Caco-2 (cell line): ENCODE measurements at regions not wholly inside any gene's neighbourhood (a gene's known extent, or its start where the extent isn't known, plus 50 kb on each side); places are given as distances from the start of the nearest gene placed in this dataset.

Experiments
- BruUV-seq: library from RNA; stranded (reverse); fragments of 400-500 nt; replicated peaks from 2 replicates; lab custom pipeline; 2021; lab: Mats Ljungman, UMichigan
- CTCF ChIA-PET: fragments of 300-600 bp; sonication (Branson Sonifier 250); formaldehyde crosslinking; loops from one replicate; lab custom pipeline; 2022; ENCODE audit warnings: antibody characterized with exemption; lab: Charles Lee
- POLR2A ChIA-PET: fragments of 300-600 bp; sonication (Branson Sonifier 250); formaldehyde crosslinking; loops from one replicate; lab custom pipeline; 2022; ENCODE audit warnings: antibody characterized with exemption; lab: Charles Lee
- DNase-seq, 2 experiments: peaks; one replicate each; pipeline versions ENCODE4 v3.0.0 to v3.0.0-alpha.2; 2020 to 2022
- H3K27me3 ChIP-seq: replicated peaks from 2 replicates; pipeline ENCODE4 v1.6.0; 2011; ENCODE audit warnings: low read length; ENCODE audit not compliant: control insufficient read depth, insufficient read depth
- H3K36me3 ChIP-seq: 2 replicates; pipeline ENCODE4 v1.5.1; 2011; ENCODE audit warnings: low read length; ENCODE audit not compliant: control insufficient read depth, insufficient read depth
- H3K4me1 ChIP-seq: fragments of 250-450 bp; sonication (Bioruptor Pico); 2 replicates; pipeline ENCODE4 v1.5.1; 2020; ENCODE audit warnings: mild to moderate bottlenecking
- H3K4me3 ChIP-seq: 2 replicates; pipeline ENCODE4 v1.5.1; 2011; ENCODE audit warnings: low read depth, mild to moderate bottlenecking, control low read depth, low read length
- H3K9me3 ChIP-seq: fragments of 250-450 bp; sonication (Bioruptor Pico); 2 replicates; pipeline ENCODE4 v1.5.1; 2020; ENCODE audit warnings: mild to moderate bottlenecking, moderate library complexity
- H3K27ac Mint-ChIP-seq: one replicate; pipeline ENCODE4 v1.8.0; 2022; ENCODE audit warnings: mixed read lengths; ENCODE audit not compliant: unreplicated experiment
- H3K27me3 Mint-ChIP-seq: one replicate; pipeline ENCODE4 v1.8.0; 2022; ENCODE audit warnings: mixed read lengths; ENCODE audit not compliant: insufficient read depth, unreplicated experiment
- H3K36me3 Mint-ChIP-seq: one replicate; pipeline ENCODE4 v1.8.0; 2022; ENCODE audit warnings: mild to moderate bottlenecking, mixed read lengths; ENCODE audit not compliant: insufficient read depth, unreplicated experiment
- H3K4me1 Mint-ChIP-seq: one replicate; pipeline ENCODE4 v1.8.0; 2022; ENCODE audit warnings: low read depth, mixed read lengths; ENCODE audit not compliant: unreplicated experiment
- H3K4me3 Mint-ChIP-seq: one replicate; pipeline ENCODE4 v1.8.0; 2022; ENCODE audit warnings: mild to moderate bottlenecking, moderate library complexity, mixed read lengths; ENCODE audit not compliant: unreplicated experiment
- H3K9me3 Mint-ChIP-seq: one replicate; pipeline ENCODE4 v1.8.0; 2022; ENCODE audit warnings: mixed read lengths; ENCODE audit not compliant: unreplicated experiment
- intact Hi-C: fragments of 100-400 bp; cut with micrococcal nuclease; formaldehyde crosslinking; loops from one replicate; pipeline ENCODE4 v1.10.0; 2022; ENCODE audit not compliant: unreplicated experiment
- TF ChIP-seq, protein P1 (sequence below), 2 experiments: fragments of 200-600 bp in 1 of 2; IDR thresholded peaks; 1 replicate in 1 of 2; 2 replicates in 1 of 2; pipeline versions ENCODE4 v1.5.1 to v1.8.0; 2011 to 2022; ENCODE audit warnings: antibody characterized with exemption in 1 of 2, control low read depth in 1 of 2, inconsistent platforms in 1 of 2, low read depth in 1 of 2, low read length in 1 of 2, mild to moderate bottlenecking in 1 of 2, moderate library complexity in 1 of 2; ENCODE audit not compliant: insufficient read depth in 1 of 2, severe bottlenecking in 1 of 2, unreplicated experiment in 1 of 2

DNA sequence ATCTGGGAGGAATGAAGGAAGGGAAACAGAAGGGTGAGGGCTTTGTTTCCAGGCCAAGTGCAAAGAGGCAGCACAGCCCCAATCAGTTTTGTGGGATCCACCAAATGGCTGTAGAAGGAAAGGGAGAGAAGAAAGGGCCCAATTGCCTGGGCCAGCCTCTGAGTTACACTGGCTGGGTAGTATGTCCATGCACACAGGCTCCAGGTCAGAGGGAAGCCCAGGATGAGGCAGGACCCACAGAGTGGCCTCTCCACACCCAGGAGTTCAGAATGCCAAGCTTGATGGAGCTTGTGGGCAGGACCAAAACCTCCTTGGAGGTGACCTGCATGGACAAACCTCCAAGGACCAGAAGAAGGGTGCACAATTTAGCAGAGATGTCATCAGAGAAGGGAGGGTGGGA, 178.2 kb upstream of the TSHZ3 start:
- Mint-ChIP-seq H3K36me3 (no peaks in the 10 kb centered on the region), H3K4me3 (no peak overlapping the region), H3K4me1 (no peaks in the 10 kb centered on the region), H3K27me3 (peaks cover 7% of the 10 kb centered on the region), H3K27ac (no peak overlapping the region), H3K9me3 (peaks cover 20% of the 10 kb centered on the region)
- Histone ChIP-seq H3K36me3 (no peaks in the 10 kb centered on the region), H3K4me3 (no peak overlapping the region), H3K27me3 (no peaks in the 10 kb centered on the region), H3K9me3 (peaks cover 19% of the 10 kb centered on the region), H3K4me1 (no peaks in the 10 kb centered on the region)
- ChIA-PET CTCF (no interaction called here), POLR2A (no interaction called here)
- DNase-seq: no peak
- intact Hi-C loops: no loop called here
- TF ChIP-seq, protein P1, sequence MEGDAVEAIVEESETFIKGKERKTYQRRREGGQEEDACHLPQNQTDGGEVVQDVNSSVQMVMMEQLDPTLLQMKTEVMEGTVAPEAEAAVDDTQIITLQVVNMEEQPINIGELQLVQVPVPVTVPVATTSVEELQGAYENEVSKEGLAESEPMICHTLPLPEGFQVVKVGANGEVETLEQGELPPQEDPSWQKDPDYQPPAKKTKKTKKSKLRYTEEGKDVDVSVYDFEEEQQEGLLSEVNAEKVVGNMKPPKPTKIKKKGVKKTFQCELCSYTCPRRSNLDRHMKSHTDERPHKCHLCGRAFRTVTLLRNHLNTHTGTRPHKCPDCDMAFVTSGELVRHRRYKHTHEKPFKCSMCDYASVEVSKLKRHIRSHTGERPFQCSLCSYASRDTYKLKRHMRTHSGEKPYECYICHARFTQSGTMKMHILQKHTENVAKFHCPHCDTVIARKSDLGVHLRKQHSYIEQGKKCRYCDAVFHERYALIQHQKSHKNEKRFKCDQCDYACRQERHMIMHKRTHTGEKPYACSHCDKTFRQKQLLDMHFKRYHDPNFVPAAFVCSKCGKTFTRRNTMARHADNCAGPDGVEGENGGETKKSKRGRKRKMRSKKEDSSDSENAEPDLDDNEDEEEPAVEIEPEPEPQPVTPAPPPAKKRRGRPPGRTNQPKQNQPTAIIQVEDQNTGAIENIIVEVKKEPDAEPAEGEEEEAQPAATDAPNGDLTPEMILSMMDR (IDR thresholded peaks at IDR 0.05; ENCODE audit: insufficient read depth in 1 of 2, low read depth in 1 of 2, low read length in 1 of 2, severe bottlenecking in 1 of 2, unreplicated experiment in 1 of 2): no peak
- no TSS peak for BruUV-seq

DNA sequence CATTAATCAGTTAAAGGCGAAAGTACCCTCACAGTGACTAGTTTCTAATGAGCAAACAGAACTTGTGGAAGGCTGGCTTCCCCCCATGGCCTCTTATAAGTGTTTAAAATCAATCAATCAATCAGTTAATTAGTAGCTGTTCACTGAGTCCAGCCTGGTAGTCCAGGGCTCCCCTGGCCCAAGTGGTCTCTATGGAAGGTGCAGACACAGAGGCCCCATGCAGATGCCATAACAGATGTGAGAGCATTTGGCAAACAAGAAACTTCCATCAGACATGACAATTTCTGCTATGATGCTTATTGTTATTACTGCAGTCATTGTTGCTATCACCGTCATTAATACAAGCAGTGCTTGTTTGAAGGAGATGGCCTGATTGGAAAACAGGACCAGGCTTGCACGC, 179.0 kb upstream of the TSHZ3 start:
- BruUV-seq: no TSS peak
- Histone ChIP-seq H3K36me3 (no peaks in the 10 kb centered on the region), H3K4me1 (no peaks in the 10 kb centered on the region), H3K9me3 (peaks cover 19% of the 10 kb centered on the region), H3K4me3 (no peak overlapping the region), H3K27me3 (no peaks in the 10 kb centered on the region)
- Mint-ChIP-seq H3K4me1 (no peaks in the 10 kb centered on the region), H3K36me3 (no peaks in the 10 kb centered on the region), H3K9me3 (peaks cover 14% of the 10 kb centered on the region), H3K27ac (no peak overlapping the region), H3K27me3 (peaks cover 7% of the 10 kb centered on the region), H3K4me3 (no peak overlapping the region)
- intact Hi-C loops: no loop called here
- no peak for DNase-seq
- ChIA-PET CTCF (no interaction called here), POLR2A (no interaction called here)
- TF ChIP-seq, protein P1 (IDR thresholded peaks at IDR 0.05; ENCODE audit: insufficient read depth in 1 of 2, low read depth in 1 of 2, low read length in 1 of 2, severe bottlenecking in 1 of 2, unreplicated experiment in 1 of 2): no peak

DNA sequence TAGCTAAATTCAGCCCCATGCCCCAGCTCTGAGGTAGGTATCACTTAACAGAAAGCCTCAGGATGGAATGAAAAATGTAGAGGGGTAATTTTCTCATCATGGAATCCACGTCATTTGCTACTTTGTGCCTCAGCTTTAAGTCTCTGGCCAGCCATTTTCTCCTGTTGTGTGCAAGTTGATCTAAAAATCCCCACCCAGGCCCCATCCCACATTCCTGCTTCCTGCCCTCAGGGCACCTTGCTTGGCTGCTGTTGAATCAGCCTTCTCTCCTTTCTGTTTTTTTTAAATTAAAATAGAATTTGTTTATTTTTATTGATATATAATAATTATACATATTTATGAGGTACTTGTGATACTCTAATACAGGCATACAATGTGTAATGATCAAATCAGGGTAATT, 179.9 kb upstream of the TSHZ3 start:
- H3K36me3 ChIP-seq: no peaks in the 10 kb centered on the region
- Mint-ChIP-seq H3K27me3 (peaks cover 7% of the 10 kb centered on the region), H3K27ac (no peak overlapping the region), H3K4me3 (no peak overlapping the region), H3K9me3 (peaks cover 12% of the 10 kb centered on the region), H3K4me1 (no peaks in the 10 kb centered on the region), H3K36me3 (no peaks in the 10 kb centered on the region)
- no peak overlapping the region for H3K4me3 ChIP-seq
- ChIA-PET POLR2A (no interaction called here), CTCF (no interaction called here)
- H3K9me3 ChIP-seq: peaks cover 19% of the 10 kb centered on the region
- no peak for DNase-seq
- intact Hi-C loops: no loop called here
- no TSS peak for BruUV-seq
- H3K4me1 ChIP-seq: no peaks in the 10 kb centered on the region
- TF ChIP-seq, protein P1 (IDR thresholded peaks at IDR 0.05; ENCODE audit: insufficient read depth in 1 of 2, low read depth in 1 of 2, low read length in 1 of 2, severe bottlenecking in 1 of 2, unreplicated experiment in 1 of 2): no peak
- H3K27me3 ChIP-seq: no peaks in the 10 kb centered on the region
